Ishikawa (cell line): ENCODE measurements at regions not wholly inside any gene's neighbourhood (a gene's known extent, or its start where the extent isn't known, plus 50 kb on each side); places are given as distances from the start of the nearest gene placed in this dataset.

Experiments used
- EGR1 ChIP-seq: IDR thresholded peaks from 2 replicates; pipeline ENCODE4 v1.6.1; 2012
- TAF1 ChIP-seq: IDR thresholded peaks from 2 replicates; pipeline ENCODE4 v1.6.1; 2012; ENCODE audit warnings: low read depth, mild to moderate bottlenecking
- TF ChIP-seq, protein P1 (sequence below): IDR thresholded peaks from 2 replicates; pipeline ENCODE4 v1.6.1; 2012
- TF ChIP-seq, protein P2 (sequence below): IDR thresholded peaks from 2 replicates; pipeline ENCODE4 v1.6.1; 2012; ENCODE audit warnings: low read depth, mild to moderate bottlenecking

DNA sequence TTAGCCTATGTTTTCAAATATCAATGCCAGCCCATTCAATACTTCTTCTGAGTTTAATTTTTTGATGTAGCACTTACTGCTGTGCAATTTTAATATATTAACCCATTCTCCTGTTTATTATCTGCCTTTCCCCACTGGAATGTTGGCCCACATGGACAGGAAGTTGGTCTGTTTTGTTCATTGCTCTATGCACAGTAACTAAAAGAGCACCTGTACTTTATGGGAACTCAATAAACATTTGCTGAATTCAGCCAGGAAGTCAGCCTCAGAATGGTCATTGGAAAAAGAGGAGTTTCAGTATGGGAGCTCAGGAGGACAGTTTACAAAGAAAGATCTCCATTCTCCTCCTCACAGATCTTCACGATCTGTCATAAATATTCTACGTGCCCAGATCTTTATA, 510.5 kb upstream of the AGA start:
- TF ChIP-seq, protein P1, sequence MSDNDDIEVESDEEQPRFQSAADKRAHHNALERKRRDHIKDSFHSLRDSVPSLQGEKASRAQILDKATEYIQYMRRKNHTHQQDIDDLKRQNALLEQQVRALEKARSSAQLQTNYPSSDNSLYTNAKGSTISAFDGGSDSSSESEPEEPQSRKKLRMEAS: no peak
- TF ChIP-seq, protein P2, sequence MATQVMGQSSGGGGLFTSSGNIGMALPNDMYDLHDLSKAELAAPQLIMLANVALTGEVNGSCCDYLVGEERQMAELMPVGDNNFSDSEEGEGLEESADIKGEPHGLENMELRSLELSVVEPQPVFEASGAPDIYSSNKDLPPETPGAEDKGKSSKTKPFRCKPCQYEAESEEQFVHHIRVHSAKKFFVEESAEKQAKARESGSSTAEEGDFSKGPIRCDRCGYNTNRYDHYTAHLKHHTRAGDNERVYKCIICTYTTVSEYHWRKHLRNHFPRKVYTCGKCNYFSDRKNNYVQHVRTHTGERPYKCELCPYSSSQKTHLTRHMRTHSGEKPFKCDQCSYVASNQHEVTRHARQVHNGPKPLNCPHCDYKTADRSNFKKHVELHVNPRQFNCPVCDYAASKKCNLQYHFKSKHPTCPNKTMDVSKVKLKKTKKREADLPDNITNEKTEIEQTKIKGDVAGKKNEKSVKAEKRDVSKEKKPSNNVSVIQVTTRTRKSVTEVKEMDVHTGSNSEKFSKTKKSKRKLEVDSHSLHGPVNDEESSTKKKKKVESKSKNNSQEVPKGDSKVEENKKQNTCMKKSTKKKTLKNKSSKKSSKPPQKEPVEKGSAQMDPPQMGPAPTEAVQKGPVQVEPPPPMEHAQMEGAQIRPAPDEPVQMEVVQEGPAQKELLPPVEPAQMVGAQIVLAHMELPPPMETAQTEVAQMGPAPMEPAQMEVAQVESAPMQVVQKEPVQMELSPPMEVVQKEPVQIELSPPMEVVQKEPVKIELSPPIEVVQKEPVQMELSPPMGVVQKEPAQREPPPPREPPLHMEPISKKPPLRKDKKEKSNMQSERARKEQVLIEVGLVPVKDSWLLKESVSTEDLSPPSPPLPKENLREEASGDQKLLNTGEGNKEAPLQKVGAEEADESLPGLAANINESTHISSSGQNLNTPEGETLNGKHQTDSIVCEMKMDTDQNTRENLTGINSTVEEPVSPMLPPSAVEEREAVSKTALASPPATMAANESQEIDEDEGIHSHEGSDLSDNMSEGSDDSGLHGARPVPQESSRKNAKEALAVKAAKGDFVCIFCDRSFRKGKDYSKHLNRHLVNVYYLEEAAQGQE: no peak
- TF ChIP-seq TAF1 (no peak), EGR1 (no peak)
